Ishikawa (cell line): ENCODE measurements at regions not wholly inside any gene's neighbourhood (a gene's known extent, or its start where the extent isn't known, plus 50 kb on each side); places are given as distances from the start of the nearest gene placed in this dataset.

Experiments
- CEBPB ChIP-seq: IDR thresholded peaks from 2 replicates; pipeline ENCODE4 v1.6.1; 2012
- CREB1 ChIP-seq: IDR thresholded peaks from 2 replicates; pipeline ENCODE4 v1.6.1; 2012; ENCODE audit warnings: low read depth
- EGR1 ChIP-seq: IDR thresholded peaks from 2 replicates; pipeline ENCODE4 v1.6.1; 2012
- FOXM1 ChIP-seq: IDR thresholded peaks from 2 replicates; pipeline ENCODE4 v1.6.1; 2012; ENCODE audit warnings: low read depth, borderline replicate concordance
- MAX ChIP-seq: IDR thresholded peaks from 2 replicates; pipeline ENCODE4 v1.6.1; 2012
- NFIC ChIP-seq: IDR thresholded peaks from 2 replicates; pipeline ENCODE4 v1.6.1; 2012
- RAD21 ChIP-seq: IDR thresholded peaks from 2 replicates; pipeline ENCODE4 v1.6.1; 2012; ENCODE audit warnings: low read depth
- REST ChIP-seq: IDR thresholded peaks from 2 replicates; pipeline ENCODE4 v1.6.1; 2012; ENCODE audit warnings: low read depth, mild to moderate bottlenecking
- TAF1 ChIP-seq: IDR thresholded peaks from 2 replicates; pipeline ENCODE4 v1.6.1; 2012; ENCODE audit warnings: low read depth, mild to moderate bottlenecking
- TCF12 ChIP-seq: IDR thresholded peaks from 2 replicates; pipeline ENCODE4 v1.6.1; 2012; ENCODE audit warnings: low read depth
- YY1 ChIP-seq: IDR thresholded peaks from 2 replicates; pipeline ENCODE4 v1.6.1; 2012; ENCODE audit warnings: low read depth

- no peak for TF ChIP-seq TAF1
- TF ChIP-seq TCF12: no peak
- TF ChIP-seq EGR1: no peak
- TF ChIP-seq REST: no peak
- TF ChIP-seq FOXM1: no peak
- no peak for TF ChIP-seq CEBPB
- no peak for TF ChIP-seq MAX
- TF ChIP-seq YY1: no peak
- no peak for TF ChIP-seq NFIC
- TF ChIP-seq CREB1: no peak
- TF ChIP-seq RAD21: no peak
Measured at GRCh38 chr2:128498086-128498485, 179.4 kb upstream of the HS6ST1 start.
